ENCODE measurements at regions not wholly inside any gene's neighbourhood (a gene's known extent, or its start where the extent isn't known, plus 50 kb on each side); places are given as distances from the start of the nearest gene placed in this dataset.

GRCh38 chrX:39866229-39866628 lies 231.5 kb downstream of the BCOR start:
- TF ChIP-seq CTCF (optimal IDR thresholded peaks at IDR 0.05 in 1 of 3, IDR thresholded peaks at IDR 0.05 in 1 of 3, conservative IDR thresholded peaks at IDR 0.05 in 1 of 3; ENCODE audit: extremely low read depth in 1 of 3, insufficient read depth in 2 of 3, low read length in 3 of 3), result no peak
- TF ChIP-seq EZH2 (IDR thresholded peaks at IDR 0.05; ENCODE audit: low read length), result no peak

All from keratinocyte (primary cell).